GM23248 (cell line): ENCODE measurements at regions not wholly inside any gene's neighbourhood (a gene's known extent, or its start where the extent isn't known, plus 50 kb on each side); places are given as distances from the start of the nearest gene placed in this dataset.

Experiments used
- EZH2 ChIP-seq: fragments of 200-600 bp; sonication (generic); IDR thresholded peaks from 2 replicates; pipeline ENCODE4 v1.6.1; 2018; ENCODE audit warnings: antibody characterized with exemption, mild to moderate bottlenecking; ENCODE audit not compliant: insufficient read depth, poor library complexity, severe bottlenecking
- EZH2phosphoT487 ChIP-seq: fragments of 200-600 bp; sonication (generic); IDR thresholded peaks from 2 replicates; pipeline ENCODE4 v1.6.1; 2018; ENCODE audit warnings: antibody characterized with exemption, moderate library complexity, mild to moderate bottlenecking, low read depth; ENCODE audit not compliant: insufficient read depth

DNA sequence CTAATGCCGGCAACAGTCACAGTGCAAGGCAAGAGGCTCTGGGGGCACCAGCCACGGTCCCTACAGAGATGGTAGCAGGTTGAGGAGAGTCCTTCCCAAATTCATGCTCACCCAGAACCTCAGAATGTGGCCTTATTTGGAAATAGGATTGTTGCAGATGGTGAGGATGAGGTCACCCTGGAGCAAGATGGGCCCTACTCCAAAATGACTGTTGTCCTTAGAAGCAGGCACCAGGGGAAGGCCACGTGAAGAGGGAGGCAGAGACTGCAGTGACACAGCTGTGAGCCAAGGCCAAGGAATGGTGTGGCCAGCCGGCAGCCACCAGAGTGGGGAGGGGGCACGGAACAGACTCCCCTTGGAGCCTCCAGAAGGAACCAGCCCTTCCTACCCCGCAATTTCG lies 70.8 kb upstream of the CLDN14 start:
- TF ChIP-seq EZH2 (no peak), EZH2phosphoT487 (no peak)
